ENCODE measurements at regions not wholly inside any gene's neighbourhood (a gene's known extent, or its start where the extent isn't known, plus 50 kb on each side); places are given as distances from the start of the nearest gene placed in this dataset.

DNA sequence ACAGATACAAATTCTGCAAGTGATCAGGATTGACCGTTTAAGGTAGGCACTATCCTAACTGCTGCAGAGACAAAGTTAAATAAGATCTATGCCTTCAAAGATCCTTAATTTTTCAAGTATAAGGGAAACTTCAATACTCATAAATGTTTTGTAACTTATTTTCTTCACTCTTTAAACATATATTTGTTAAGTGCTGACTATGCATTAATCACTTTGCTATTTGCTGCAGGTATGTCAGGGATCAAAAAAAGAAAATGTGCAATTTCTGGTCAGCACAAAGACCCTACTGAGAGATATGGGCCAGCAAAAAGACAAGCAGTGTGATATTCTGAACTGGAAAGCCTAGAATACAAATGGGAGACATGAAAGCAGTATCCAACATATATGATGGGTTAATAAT, 756.1 kb upstream of the PCDH9 start:
- intact Hi-C loops (cut with DNase I), result loop anchor here in 1 of 10 donors (1.0 kb wide), 1 partner anchor 40 kb away; no protein-coding TSS in a partner anchor
- Histone ChIP-seq H3K36me3 (no peaks in the 10 kb centered on the region), H3K4me1 (no peaks in the 10 kb centered on the region), H3K9me3 (peaks cover 0 to 15% (median 0%) of the 10 kb centered on the region in 11 donors), H3K27me3 (no peaks in the 10 kb centered on the region), H3K4me3 (no peak overlapping the region), H3K27ac (no peak overlapping the region)
- DNase-seq, result no peak
- no peak for ATAC-seq
- TF ChIP-seq, protein P1, sequence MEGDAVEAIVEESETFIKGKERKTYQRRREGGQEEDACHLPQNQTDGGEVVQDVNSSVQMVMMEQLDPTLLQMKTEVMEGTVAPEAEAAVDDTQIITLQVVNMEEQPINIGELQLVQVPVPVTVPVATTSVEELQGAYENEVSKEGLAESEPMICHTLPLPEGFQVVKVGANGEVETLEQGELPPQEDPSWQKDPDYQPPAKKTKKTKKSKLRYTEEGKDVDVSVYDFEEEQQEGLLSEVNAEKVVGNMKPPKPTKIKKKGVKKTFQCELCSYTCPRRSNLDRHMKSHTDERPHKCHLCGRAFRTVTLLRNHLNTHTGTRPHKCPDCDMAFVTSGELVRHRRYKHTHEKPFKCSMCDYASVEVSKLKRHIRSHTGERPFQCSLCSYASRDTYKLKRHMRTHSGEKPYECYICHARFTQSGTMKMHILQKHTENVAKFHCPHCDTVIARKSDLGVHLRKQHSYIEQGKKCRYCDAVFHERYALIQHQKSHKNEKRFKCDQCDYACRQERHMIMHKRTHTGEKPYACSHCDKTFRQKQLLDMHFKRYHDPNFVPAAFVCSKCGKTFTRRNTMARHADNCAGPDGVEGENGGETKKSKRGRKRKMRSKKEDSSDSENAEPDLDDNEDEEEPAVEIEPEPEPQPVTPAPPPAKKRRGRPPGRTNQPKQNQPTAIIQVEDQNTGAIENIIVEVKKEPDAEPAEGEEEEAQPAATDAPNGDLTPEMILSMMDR (IDR thresholded peaks at IDR 0.05), result no peak
- 80 to 92% methylated on average over 1 of the region's 1 CpG for WGBS, 2 donors

DNA sequence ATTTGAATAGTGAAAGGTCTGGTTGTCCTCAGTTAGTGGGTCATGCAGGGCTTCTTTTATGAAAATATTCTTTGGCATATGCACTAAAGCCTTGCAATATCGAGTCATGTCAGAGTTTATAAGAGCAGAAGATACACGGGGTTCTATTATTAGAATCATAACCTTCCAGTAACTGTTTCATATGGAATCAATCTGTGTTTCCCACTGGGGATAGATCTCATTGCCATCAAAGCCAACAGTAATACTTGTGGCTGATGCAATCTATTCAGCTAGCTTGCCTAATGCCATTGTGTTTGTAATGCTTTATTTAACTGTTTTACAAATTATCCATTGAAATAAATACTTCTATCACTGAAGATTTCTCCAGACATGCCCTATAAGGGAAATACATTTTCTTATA, 746.9 kb upstream of the PCDH9 start:
- WGBS, 2 donors, result 35% methylated on average over 2 of the region's 2 CpGs
- H3K4me3 ChIP-seq, result no peak overlapping the region
- no peaks in the 10 kb centered on the region for H3K9me3 ChIP-seq
- H3K27me3 ChIP-seq, result no peaks in the 10 kb centered on the region
- H3K4me1 ChIP-seq, result no peaks in the 10 kb centered on the region
- H3K27ac ChIP-seq, result no peak overlapping the region
- H3K36me3 ChIP-seq, result no peaks in the 10 kb centered on the region
- TF ChIP-seq, protein P1 (IDR thresholded peaks at IDR 0.05), result no peak
- ATAC-seq (no peak), DNase-seq (no peak)
- intact Hi-C loops (cut with DNase I), result no loop called here

DNA sequence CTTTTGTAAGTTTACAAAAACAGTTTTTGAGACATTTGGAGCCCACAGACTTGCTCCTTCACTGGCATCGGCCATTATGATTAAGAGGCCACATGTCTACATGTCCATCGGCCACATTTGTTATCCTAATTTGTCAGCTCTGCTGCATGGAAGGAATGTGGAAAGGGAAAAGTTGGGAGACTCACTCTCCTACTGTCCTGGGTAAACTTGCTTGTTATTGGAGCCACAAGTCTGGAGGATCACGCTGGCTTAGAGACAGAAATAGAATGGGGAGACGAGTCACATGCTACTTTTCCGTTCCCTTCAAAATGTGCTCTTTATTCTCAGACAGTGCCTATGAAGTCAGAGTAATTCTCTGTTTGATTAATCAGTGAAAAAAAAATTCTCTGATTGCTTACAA, 741.2 kb upstream of the PCDH9 start:
- intact Hi-C loops (cut with DNase I), result no loop called here
- H3K9me3 ChIP-seq, result no peaks in the 10 kb centered on the region
- WGBS, 2 donors, result 43 to 58% methylated on average over 5 of the region's 5 CpGs
- H3K4me3 ChIP-seq, result no peak overlapping the region
- TF ChIP-seq, protein P1 (IDR thresholded peaks at IDR 0.05), result no peak
- H3K4me1 ChIP-seq, result no peaks in the 10 kb centered on the region
- ATAC-seq (no peak), DNase-seq (no peak)
- H3K36me3 ChIP-seq, result no peaks in the 10 kb centered on the region
- H3K27ac ChIP-seq, result no peak overlapping the region
- no peaks in the 10 kb centered on the region for H3K27me3 ChIP-seq

DNA sequence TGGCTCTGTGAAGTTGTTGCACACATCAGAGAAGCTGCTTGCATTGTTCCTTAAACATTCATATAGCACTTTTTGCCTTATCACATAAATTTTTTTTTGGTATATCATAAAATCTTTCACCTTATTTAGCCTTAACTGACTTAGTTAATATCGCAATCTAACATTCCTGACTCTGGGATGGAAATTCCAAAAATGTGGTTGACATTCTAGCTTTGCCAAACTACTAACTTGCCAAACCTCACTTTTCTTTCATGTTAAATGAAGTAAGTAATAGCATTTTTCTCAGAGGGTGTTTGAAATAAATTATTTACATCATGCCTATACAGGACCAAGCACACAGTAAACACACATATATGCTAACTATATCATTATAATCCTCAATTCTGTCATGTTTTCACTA, 736.9 kb upstream of the PCDH9 start:
- no peaks in the 10 kb centered on the region for H3K4me1 ChIP-seq
- TF ChIP-seq, protein P1 (IDR thresholded peaks at IDR 0.05), result no peak
- H3K27me3 ChIP-seq, result no peaks in the 10 kb centered on the region
- 94 to 96% methylated on average over 1 of the region's 1 CpG for WGBS, 2 donors
- intact Hi-C loops (cut with DNase I), result no loop called here
- H3K4me3 ChIP-seq, result no peak overlapping the region
- no peaks in the 10 kb centered on the region for H3K36me3 ChIP-seq
- H3K27ac ChIP-seq, result no peak overlapping the region
- DNase-seq (no peak), ATAC-seq (no peak)
- no peaks in the 10 kb centered on the region for H3K9me3 ChIP-seq

DNA sequence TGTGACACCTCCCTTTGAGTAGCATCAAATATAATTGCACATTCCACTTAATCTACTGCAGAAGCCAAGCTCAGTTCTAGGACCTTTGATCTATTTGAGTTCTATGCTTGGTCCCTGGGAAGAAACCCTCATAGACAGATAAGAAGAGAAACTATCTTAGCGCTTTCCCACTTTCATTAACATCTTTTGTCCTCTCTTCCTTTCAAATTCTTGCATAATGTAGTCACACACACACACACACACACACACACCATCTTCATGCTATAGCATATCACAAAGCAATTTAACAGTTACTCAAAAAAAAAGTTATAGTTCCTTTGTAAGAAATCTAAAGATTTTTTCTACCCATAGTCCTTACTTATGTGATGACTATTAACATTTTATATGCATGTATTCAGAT, 735.9 kb upstream of the PCDH9 start:
- H3K9me3 ChIP-seq, result no peaks in the 10 kb centered on the region
- intact Hi-C loops (cut with DNase I), result no loop called here
- TF ChIP-seq, protein P1 (IDR thresholded peaks at IDR 0.05), result no peak
- 59 to 65% methylated on average over 1 of the region's 1 CpG for WGBS, 2 donors
- DNase-seq (no peak), ATAC-seq (no peak)
- H3K36me3 ChIP-seq, result no peaks in the 10 kb centered on the region
- H3K4me3 ChIP-seq, result no peak overlapping the region
- no peaks in the 10 kb centered on the region for H3K27me3 ChIP-seq
- H3K4me1 ChIP-seq, result no peaks in the 10 kb centered on the region
- H3K27ac ChIP-seq, result no peak overlapping the region

All from heart right ventricle (tissue), 16 donors.